Uterus (tissue), 2 donors: ENCODE measurements at regions not wholly inside any gene's neighbourhood (a gene's known extent, or its start where the extent isn't known, plus 50 kb on each side); places are given as distances from the start of the nearest gene placed in this dataset.

Experiments
- POLR2A ChIP-seq, 2 donors: fragments of 450-650 bp; IDR thresholded peaks; one replicate each; pipeline ENCODE4 v1.6.1; 2016; ENCODE audit warnings: antibody characterized with exemption in 2 of 2, mild to moderate bottlenecking in 1 of 2, moderate library complexity in 1 of 2
- TF ChIP-seq, protein P1 (sequence below), 4 experiments: fragments of 200-600 bp in 2 of 4; fragments of 450-650 bp in 2 of 4; sonication (generic) in 2 of 4; IDR thresholded peaks; one replicate each; pipeline ENCODE4 v1.5.1; 2016 to 2019; ENCODE audit warnings: antibody characterized with exemption in 4 of 4, mild to moderate bottlenecking in 2 of 4, moderate library complexity in 1 of 4

DNA sequence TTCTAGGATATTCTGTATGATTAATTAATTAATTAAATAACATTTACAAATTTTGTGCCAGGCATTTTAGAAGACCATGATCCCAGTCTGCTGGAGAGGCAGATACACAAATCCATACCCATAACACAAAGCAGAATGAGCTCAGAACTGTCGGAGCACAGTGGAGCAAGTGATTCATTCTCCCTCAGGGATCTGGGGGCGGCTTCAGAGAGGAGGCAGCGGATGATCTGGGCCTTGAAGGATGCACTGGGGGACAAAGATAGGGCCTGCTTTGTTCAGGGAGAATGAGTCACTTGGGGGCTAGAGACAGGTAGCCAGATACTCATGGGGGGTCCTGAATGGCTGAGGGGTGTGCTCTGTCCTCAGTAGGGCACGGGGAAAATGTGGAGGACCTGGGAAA lies 50.9 kb upstream of the TRABD2B start:
- TF ChIP-seq POLR2A (IDR thresholded peaks at IDR 0.05): no peak
- TF ChIP-seq, protein P1, sequence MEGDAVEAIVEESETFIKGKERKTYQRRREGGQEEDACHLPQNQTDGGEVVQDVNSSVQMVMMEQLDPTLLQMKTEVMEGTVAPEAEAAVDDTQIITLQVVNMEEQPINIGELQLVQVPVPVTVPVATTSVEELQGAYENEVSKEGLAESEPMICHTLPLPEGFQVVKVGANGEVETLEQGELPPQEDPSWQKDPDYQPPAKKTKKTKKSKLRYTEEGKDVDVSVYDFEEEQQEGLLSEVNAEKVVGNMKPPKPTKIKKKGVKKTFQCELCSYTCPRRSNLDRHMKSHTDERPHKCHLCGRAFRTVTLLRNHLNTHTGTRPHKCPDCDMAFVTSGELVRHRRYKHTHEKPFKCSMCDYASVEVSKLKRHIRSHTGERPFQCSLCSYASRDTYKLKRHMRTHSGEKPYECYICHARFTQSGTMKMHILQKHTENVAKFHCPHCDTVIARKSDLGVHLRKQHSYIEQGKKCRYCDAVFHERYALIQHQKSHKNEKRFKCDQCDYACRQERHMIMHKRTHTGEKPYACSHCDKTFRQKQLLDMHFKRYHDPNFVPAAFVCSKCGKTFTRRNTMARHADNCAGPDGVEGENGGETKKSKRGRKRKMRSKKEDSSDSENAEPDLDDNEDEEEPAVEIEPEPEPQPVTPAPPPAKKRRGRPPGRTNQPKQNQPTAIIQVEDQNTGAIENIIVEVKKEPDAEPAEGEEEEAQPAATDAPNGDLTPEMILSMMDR (IDR thresholded peaks at IDR 0.05): no peak
